Gastrocnemius medialis (tissue), 4 donors: ENCODE measurements at regions not wholly inside any gene's neighbourhood (a gene's known extent, or its start where the extent isn't known, plus 50 kb on each side); places are given as distances from the start of the nearest gene placed in this dataset.

Experiments used
- CTCF ChIP-seq, 5 experiments: fragments of 450-650 bp in 3 of 5; fragments of 200-600 bp in 2 of 5; sonication (generic) in 2 of 5; IDR thresholded peaks in 4 of 5; conservative IDR thresholded peaks in 1 of 5; 1 replicate in 4 of 5; 2 replicates in 1 of 5; pipeline ENCODE4 v1.5.1; 2016 to 2019; ENCODE audit warnings: antibody characterized with exemption in 5 of 5, mild to moderate bottlenecking in 3 of 5, moderate library complexity in 3 of 5
- POLR2A ChIP-seq, 2 donors: fragments of 450-650 bp; IDR thresholded peaks; one replicate each; pipeline ENCODE4 v1.6.1; 2017; ENCODE audit warnings: antibody characterized with exemption in 2 of 2, mild to moderate bottlenecking in 2 of 2, moderate library complexity in 2 of 2

GRCh38 chr2:62595474-62595873 is 89.5 kb upstream of the TMEM17 start:
- no peak for TF ChIP-seq CTCF (IDR thresholded peaks at IDR 0.05 in 4 of 5, conservative IDR thresholded peaks at IDR 0.05 in 1 of 5)
- no peak for TF ChIP-seq POLR2A (IDR thresholded peaks at IDR 0.05)
